Chondrocyte (in vitro differentiated cells): ENCODE measurements at regions not wholly inside any gene's neighbourhood (a gene's known extent, or its start where the extent isn't known, plus 50 kb on each side); places are given as distances from the start of the nearest gene placed in this dataset.

Experiments
- DNase-seq: peaks from one replicate; pipeline ENCODE4 v3.0.0; 2021; ENCODE audit warnings: mixed read lengths, low spot score
- H3K27ac Mint-ChIP-seq: one replicate; pipeline ENCODE4 v1.8.0; 2021; ENCODE audit warnings: mild to moderate bottlenecking, moderate library complexity, mixed read lengths; ENCODE audit not compliant: unreplicated experiment
- H3K27me3 Mint-ChIP-seq: 2 replicates; pipeline ENCODE4 v1.8.0; 2021; ENCODE audit warnings: low read depth, mixed read lengths
- H3K36me3 Mint-ChIP-seq: 2 replicates; pipeline ENCODE4 v1.8.0; 2021; ENCODE audit warnings: low read depth, mixed read lengths
- H3K4me1 Mint-ChIP-seq: 2 replicates; pipeline ENCODE4 v1.8.0; 2021; ENCODE audit warnings: low read depth, mild to moderate bottlenecking, mixed read lengths
- H3K4me3 Mint-ChIP-seq: one replicate; pipeline ENCODE4 v1.8.0; 2021; ENCODE audit warnings: mild to moderate bottlenecking, moderate library complexity, mixed read lengths; ENCODE audit not compliant: unreplicated experiment
- H3K9me3 Mint-ChIP-seq: 2 replicates; pipeline ENCODE4 v1.8.0; 2021; ENCODE audit warnings: low read depth, mixed read lengths
- CTCF ChIP-seq: fragments of 200-600 bp; sonication (generic); IDR thresholded peaks from 2 replicates; pipeline ENCODE4 v1.5.0; 2021; ENCODE audit warnings: antibody characterized with exemption, mild to moderate bottlenecking, moderate library complexity

- no peak for DNase-seq
- no peak overlapping the region for H3K27ac Mint-ChIP-seq
- no peaks in the 10 kb centered on the region for H3K9me3 Mint-ChIP-seq
- H3K4me1 Mint-ChIP-seq: peaks cover 28% of the 10 kb centered on the region
- no peak overlapping the region for H3K4me3 Mint-ChIP-seq
- no peak for TF ChIP-seq CTCF
- no peaks in the 10 kb centered on the region for H3K27me3 Mint-ChIP-seq
- no peaks in the 10 kb centered on the region for H3K36me3 Mint-ChIP-seq
Measured at GRCh38 chr9:81819155-81819554, 109.1 kb upstream of the SPATA31D4 start.

- no peak for DNase-seq
- H3K4me3 Mint-ChIP-seq: no peak overlapping the region
- no peaks in the 10 kb centered on the region for H3K36me3 Mint-ChIP-seq
- no peaks in the 10 kb centered on the region for H3K9me3 Mint-ChIP-seq
- H3K27ac Mint-ChIP-seq: peak overlapping the region; percentile 9
- H3K27me3 Mint-ChIP-seq: no peaks in the 10 kb centered on the region
- H3K4me1 Mint-ChIP-seq: peaks cover 28% of the 10 kb centered on the region
- no peak for TF ChIP-seq CTCF
Measured at GRCh38 chr9:81819859-81820546, 108.2 kb upstream of the SPATA31D4 start.

GRCh38 chr9:81822301-81822865, 105.8 kb upstream of the SPATA31D4 start:
- peaks cover 37% of the 10 kb centered on the region for H3K4me1 Mint-ChIP-seq
- TF ChIP-seq CTCF: no peak
- H3K27me3 Mint-ChIP-seq: no peaks in the 10 kb centered on the region
- H3K9me3 Mint-ChIP-seq: no peaks in the 10 kb centered on the region
- H3K36me3 Mint-ChIP-seq: no peaks in the 10 kb centered on the region
- DNase-seq: no peak
- no peak overlapping the region for H3K4me3 Mint-ChIP-seq
- peak overlapping the region; percentile 29 for H3K27ac Mint-ChIP-seq

GRCh38 chr9:81822967-81823366, 105.3 kb upstream of the SPATA31D4 start:
- no peak for DNase-seq
- TF ChIP-seq CTCF: no peak
- Mint-ChIP-seq H3K9me3 (no peaks in the 10 kb centered on the region), H3K4me3 (no peak overlapping the region), H3K27me3 (no peaks in the 10 kb centered on the region), H3K4me1 (peaks cover 37% of the 10 kb centered on the region), H3K36me3 (no peaks in the 10 kb centered on the region), H3K27ac (peak overlapping the region; percentile 29)

- no peak for DNase-seq
- peaks cover 37% of the 10 kb centered on the region for H3K4me1 Mint-ChIP-seq
- H3K36me3 Mint-ChIP-seq: no peaks in the 10 kb centered on the region
- no peak overlapping the region for H3K27ac Mint-ChIP-seq
- H3K4me3 Mint-ChIP-seq: no peak overlapping the region
- TF ChIP-seq CTCF: no peak
- H3K27me3 Mint-ChIP-seq: no peaks in the 10 kb centered on the region
- H3K9me3 Mint-ChIP-seq: no peaks in the 10 kb centered on the region
Measured at GRCh38 chr9:81823672-81824554, 104.3 kb upstream of the SPATA31D4 start.
